AG04450 (cell line): ENCODE measurements at regions not wholly inside any gene's neighbourhood (a gene's known extent, or its start where the extent isn't known, plus 50 kb on each side); places are given as distances from the start of the nearest gene placed in this dataset.
"Not testable (repeated sequence)": the region's sequence is repeated elsewhere in the genome, so short reads cannot be mapped to it uniquely, and the experiment has no call there.

ENCODE experiments used
- CTCF ChIA-PET: fragments of 300-600, 350-600 bp; formaldehyde crosslinking; extraction: SDS; loops from one replicate; lab custom pipeline; 2022; ENCODE audit warnings: antibody characterized with exemption, inconsistent platforms; lab: Charles Lee
- POLR2A ChIA-PET: fragments of 350-600 bp; formaldehyde crosslinking; extraction: SDS; loops from one replicate; lab custom pipeline; 2021; ENCODE audit warnings: antibody characterized with exemption, inconsistent platforms; lab: Yijun Ruan, JAX
- DNase-seq: peaks from one replicate; pipeline ENCODE4 v3.0.0-alpha.2; 2011; ENCODE audit warnings: low read depth, low spot score
- H3K27ac ChIP-seq: one replicate; pipeline ENCODE4 v1.5.1; 2012; ENCODE audit warnings: low read depth, low read length, control low read depth
- H3K27me3 ChIP-seq: one replicate; pipeline ENCODE4 v1.6.0; 2012; ENCODE audit warnings: low read length; ENCODE audit not compliant: control insufficient read depth, insufficient read depth
- H3K4me3 ChIP-seq: 2 replicates; pipeline ENCODE4 v1.5.1; 2011; ENCODE audit warnings: mild to moderate bottlenecking, low read depth, low read length, control low read depth
- H3K9me3 ChIP-seq: 2 replicates; pipeline ENCODE4 v1.5.1; 2012; ENCODE audit warnings: low read length; ENCODE audit not compliant: control insufficient read depth, insufficient read depth
- TF ChIP-seq, protein P1 (sequence below): IDR thresholded peaks from 2 replicates; pipeline ENCODE4 v1.5.1; 2011; ENCODE audit warnings: low read depth, low read length, control low read depth, inconsistent platforms

DNA sequence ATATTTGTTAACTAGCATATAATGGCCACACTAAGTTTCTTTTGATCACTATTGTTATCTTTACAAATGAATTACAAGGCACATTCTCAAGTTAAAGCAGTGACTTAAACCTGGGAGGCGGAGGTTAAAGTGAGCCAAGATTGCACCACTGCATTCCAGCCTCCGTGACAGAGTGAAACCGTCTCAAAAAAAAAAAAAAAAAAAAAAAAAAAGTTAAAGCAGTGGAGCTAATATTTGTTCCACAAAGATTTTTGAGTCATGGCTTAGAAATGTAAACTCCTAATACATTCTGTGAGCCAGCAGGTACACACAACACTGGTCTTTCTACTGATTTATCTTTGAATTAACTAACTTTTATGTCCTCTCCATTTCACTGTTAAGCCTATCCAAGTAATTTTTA is 221.7 kb upstream of the HTR1E start:
- H3K4me3 ChIP-seq: no peak overlapping the region
- no peak for DNase-seq
- H3K27me3 ChIP-seq: no peaks in the 10 kb centered on the region
- peaks cover 3% of the 10 kb centered on the region; the same call in 1 of the 2 replicates for H3K9me3 ChIP-seq
- H3K27ac ChIP-seq: no peak overlapping the region
- ChIA-PET CTCF (no interaction called here), POLR2A (no interaction called here)
- TF ChIP-seq, protein P1, sequence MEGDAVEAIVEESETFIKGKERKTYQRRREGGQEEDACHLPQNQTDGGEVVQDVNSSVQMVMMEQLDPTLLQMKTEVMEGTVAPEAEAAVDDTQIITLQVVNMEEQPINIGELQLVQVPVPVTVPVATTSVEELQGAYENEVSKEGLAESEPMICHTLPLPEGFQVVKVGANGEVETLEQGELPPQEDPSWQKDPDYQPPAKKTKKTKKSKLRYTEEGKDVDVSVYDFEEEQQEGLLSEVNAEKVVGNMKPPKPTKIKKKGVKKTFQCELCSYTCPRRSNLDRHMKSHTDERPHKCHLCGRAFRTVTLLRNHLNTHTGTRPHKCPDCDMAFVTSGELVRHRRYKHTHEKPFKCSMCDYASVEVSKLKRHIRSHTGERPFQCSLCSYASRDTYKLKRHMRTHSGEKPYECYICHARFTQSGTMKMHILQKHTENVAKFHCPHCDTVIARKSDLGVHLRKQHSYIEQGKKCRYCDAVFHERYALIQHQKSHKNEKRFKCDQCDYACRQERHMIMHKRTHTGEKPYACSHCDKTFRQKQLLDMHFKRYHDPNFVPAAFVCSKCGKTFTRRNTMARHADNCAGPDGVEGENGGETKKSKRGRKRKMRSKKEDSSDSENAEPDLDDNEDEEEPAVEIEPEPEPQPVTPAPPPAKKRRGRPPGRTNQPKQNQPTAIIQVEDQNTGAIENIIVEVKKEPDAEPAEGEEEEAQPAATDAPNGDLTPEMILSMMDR: no peak

DNA sequence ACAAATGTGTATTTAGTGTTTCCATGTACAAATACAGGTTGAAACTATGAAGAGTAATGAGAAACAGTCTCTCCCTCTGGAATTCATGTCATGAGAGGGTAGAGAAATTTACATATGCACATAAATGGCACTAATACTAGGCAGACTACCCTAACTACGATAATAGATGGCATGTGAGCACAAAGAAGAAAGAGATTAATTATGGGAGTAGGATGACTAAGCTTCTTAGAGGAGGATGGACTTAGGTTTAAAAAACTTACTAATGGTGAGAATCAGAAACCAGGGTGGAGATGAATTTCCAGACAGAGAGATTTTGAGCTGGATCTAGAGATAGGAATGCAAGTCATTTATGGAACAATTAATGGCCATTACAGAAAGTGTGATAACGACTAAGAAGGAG is 225.3 kb upstream of the HTR1E start:
- Histone ChIP-seq H3K9me3 (peaks cover 2% of the 10 kb centered on the region; the same call in 1 of the 2 replicates), H3K27ac (no peak overlapping the region), H3K27me3 (no peaks in the 10 kb centered on the region), H3K4me3 (no peak overlapping the region)
- DNase-seq: no peak
- ChIA-PET CTCF (no interaction called here), POLR2A (no interaction called here)
- TF ChIP-seq, protein P1: no peak

DNA sequence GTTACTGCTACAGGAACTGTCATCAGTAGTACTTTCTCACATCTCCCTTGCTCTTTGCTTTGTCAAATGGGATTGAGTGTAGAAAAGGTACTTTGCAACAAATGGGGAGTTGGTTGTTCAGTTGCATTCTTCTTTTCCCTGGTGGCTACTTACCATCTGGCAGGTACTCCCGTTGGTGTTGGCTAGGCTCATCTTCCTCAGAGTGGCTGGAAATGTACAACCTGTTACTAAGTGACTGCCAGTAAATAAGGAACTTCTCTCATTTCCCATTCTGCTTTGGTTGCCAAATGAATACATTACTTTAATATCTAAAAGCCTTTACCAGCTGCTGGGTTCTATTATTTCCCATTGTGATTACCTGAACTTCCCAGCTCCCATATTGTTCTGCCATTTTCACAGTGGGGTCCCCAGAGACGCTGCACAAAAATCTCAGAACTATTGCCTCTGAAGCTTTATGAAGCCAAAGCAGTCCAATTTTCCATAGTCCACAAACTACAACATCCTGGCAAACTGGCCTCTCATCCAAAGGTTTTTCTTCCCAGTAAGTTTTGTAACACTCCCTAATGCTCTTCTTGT is 229.7 kb upstream of the HTR1E start:
- CTCF ChIA-PET: no interaction called here

DNA sequence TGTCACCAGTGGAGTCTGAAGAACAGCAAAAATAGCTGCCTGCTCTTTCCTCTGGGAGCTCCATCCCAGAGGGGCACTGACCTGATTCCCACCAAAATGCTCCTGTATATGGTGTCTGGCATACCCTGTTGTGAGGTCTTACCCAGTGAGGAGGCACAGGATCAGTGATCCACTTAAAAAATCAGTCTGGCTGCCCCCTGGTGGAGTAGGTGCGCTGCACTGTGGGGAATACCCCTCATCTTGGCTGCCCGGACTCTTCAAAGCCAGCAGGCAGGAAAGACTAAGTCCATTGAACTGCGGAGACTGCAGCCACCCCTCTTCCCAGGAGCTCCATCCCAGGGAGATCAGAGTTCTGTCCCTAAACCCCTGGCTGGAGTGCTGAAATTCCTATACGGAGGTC is 230.9 kb upstream of the HTR1E start:
- CTCF ChIA-PET: no interaction called here
- TF ChIP-seq, protein P1: no peak
- Histone ChIP-seq H3K4me3 (no peak overlapping the region), H3K27ac (no peak overlapping the region), H3K9me3 (peaks cover 9% of the 10 kb centered on the region), H3K27me3 (no peaks in the 10 kb centered on the region)
- POLR2A ChIA-PET: no interaction called here
- DNase-seq: no peak

More for the DNA sequence above, 229.7 kb upstream of the HTR1E start:
- no peak for DNase-seq
- peaks cover 9% of the 10 kb centered on the region for H3K9me3 ChIP-seq
- H3K27me3 ChIP-seq: no peaks in the 10 kb centered on the region
- no peak overlapping the region for H3K4me3 ChIP-seq
- H3K27ac ChIP-seq: no peak overlapping the region
- POLR2A ChIA-PET: no interaction called here
- TF ChIP-seq, protein P1: no peak

DNA sequence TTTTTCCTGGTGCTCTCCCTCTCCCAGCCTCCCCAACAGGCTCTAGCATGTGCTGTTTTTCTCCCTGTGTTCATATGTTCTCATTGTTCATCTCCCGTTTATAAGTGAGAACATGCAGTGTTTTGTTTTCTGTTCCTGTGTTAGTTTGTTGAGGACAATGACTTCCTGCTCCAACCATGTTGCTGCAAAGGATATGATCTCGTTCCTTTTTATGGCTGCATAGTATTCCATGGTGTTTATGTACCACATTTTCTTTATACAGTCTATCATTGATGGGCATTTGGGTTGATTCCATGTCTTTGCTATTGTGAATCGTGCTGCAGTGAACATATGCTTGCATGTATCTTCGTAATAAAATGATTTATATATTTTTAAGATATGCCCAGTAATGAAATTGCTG is 236.1 kb upstream of the HTR1E start:
- H3K27me3 ChIP-seq, POLR2A ChIA-PET, H3K4me3 ChIP-seq, DNase-seq, H3K27ac ChIP-seq, CTCF ChIA-PET, H3K9me3 ChIP-seq: not testable (repeated sequence)
